KMS-11 (cell line): ENCODE measurements at regions not wholly inside any gene's neighbourhood (a gene's known extent, or its start where the extent isn't known, plus 50 kb on each side); places are given as distances from the start of the nearest gene placed in this dataset.

Experiments used
- H2AFZ ChIP-seq: fragments of 200-600 bp; sonication (generic); 2 replicates; pipeline ENCODE4 v1.6.1; 2016; ENCODE audit warnings: antibody characterized with exemption, mixed run types, low read depth
- H3K27ac ChIP-seq: fragments of 200-600 bp; sonication (generic); 2 replicates; pipeline ENCODE4 v1.6.1; 2016; ENCODE audit warnings: mild to moderate bottlenecking, mixed run types
- H3K27me3 ChIP-seq: fragments of 200-600 bp; sonication (generic); 2 replicates; pipeline ENCODE4 v1.6.1; 2017; ENCODE audit warnings: mild to moderate bottlenecking, low read depth, mixed run types, moderate library complexity; ENCODE audit not compliant: insufficient read depth
- H3K36me3 ChIP-seq: fragments of 200-600 bp; sonication (generic); 2 replicates; pipeline ENCODE4 v1.6.1; 2017; ENCODE audit warnings: mild to moderate bottlenecking, mixed run types; ENCODE audit not compliant: insufficient read depth
- H3K4me1 ChIP-seq: fragments of 200-600 bp; sonication (generic); 2 replicates; pipeline ENCODE4 v1.6.1; 2016; ENCODE audit warnings: mild to moderate bottlenecking, low read depth, mixed run types; ENCODE audit not compliant: poor library complexity, severe bottlenecking
- H3K4me2 ChIP-seq: fragments of 200-600 bp; sonication (generic); 2 replicates; pipeline ENCODE4 v1.7.0; 2016; ENCODE audit warnings: mild to moderate bottlenecking, mixed run types
- H3K4me3 ChIP-seq: fragments of 200-600 bp; sonication (generic); IDR thresholded peaks from 2 replicates; pipeline ENCODE4 v1.6.1; 2017; ENCODE audit warnings: low read depth, low read length, mixed read lengths; ENCODE audit not compliant: insufficient read depth
- H3K79me2 ChIP-seq: fragments of 200-600 bp; sonication (generic); 2 replicates; pipeline ENCODE4 v1.6.1; 2016; ENCODE audit warnings: low read depth, mixed run types; ENCODE audit not compliant: insufficient read depth
- H3K9ac ChIP-seq: fragments of 200-600 bp; sonication (generic); 2 replicates; pipeline ENCODE4 v1.6.1; 2016; ENCODE audit warnings: mild to moderate bottlenecking, mixed run types
- H4K20me1 ChIP-seq: fragments of 200-600 bp; sonication (generic); 2 replicates; pipeline ENCODE4 v1.6.1; 2016; ENCODE audit warnings: mild to moderate bottlenecking, mixed run types; ENCODE audit not compliant: insufficient read depth
- TF ChIP-seq, protein P1 (sequence below): fragments of 200-600 bp; sonication (generic); conservative IDR thresholded peaks from 2 replicates; pipeline ENCODE4 v1.6.1; 2017; ENCODE audit warnings: low read depth, mild to moderate bottlenecking, antibody characterized with exemption, low read length, moderate library complexity, mixed read lengths

GRCh38 chr21:16372586-16372985 is 642.8 kb downstream of the USP25 start:
- Histone ChIP-seq H3K79me2 (no peaks in the 10 kb centered on the region), H3K9ac (no peak overlapping the region), H3K4me2 (no peak overlapping the region), H3K27ac (no peak overlapping the region), H4K20me1 (no peaks in the 10 kb centered on the region), H3K27me3 (no peaks in the 10 kb centered on the region), H3K36me3 (no peaks in the 10 kb centered on the region), H3K4me3 (no peak overlapping the region), H2AFZ (no peak overlapping the region), H3K4me1 (no peaks in the 10 kb centered on the region)
- TF ChIP-seq, protein P1, sequence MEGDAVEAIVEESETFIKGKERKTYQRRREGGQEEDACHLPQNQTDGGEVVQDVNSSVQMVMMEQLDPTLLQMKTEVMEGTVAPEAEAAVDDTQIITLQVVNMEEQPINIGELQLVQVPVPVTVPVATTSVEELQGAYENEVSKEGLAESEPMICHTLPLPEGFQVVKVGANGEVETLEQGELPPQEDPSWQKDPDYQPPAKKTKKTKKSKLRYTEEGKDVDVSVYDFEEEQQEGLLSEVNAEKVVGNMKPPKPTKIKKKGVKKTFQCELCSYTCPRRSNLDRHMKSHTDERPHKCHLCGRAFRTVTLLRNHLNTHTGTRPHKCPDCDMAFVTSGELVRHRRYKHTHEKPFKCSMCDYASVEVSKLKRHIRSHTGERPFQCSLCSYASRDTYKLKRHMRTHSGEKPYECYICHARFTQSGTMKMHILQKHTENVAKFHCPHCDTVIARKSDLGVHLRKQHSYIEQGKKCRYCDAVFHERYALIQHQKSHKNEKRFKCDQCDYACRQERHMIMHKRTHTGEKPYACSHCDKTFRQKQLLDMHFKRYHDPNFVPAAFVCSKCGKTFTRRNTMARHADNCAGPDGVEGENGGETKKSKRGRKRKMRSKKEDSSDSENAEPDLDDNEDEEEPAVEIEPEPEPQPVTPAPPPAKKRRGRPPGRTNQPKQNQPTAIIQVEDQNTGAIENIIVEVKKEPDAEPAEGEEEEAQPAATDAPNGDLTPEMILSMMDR, result no peak

DNA sequence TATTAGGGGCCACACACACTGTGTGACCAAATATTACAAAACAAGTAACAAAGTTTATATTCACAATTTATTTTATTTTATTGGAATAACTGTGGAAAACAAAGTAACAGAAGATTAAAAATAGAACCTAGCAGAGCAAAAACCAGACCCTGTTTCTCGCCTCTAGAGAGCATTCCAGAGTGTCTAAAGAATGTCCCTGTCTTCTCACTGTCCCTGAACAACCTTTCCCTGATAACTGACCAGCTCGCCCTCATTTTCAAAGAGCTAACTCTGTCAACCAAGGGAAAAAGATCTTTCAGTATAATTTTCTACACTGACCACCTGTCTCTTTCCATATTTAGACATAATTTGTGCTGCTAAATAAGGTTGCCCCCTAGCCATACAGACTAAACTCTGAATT is 646.9 kb downstream of the USP25 start:
- Histone ChIP-seq H3K36me3 (no peaks in the 10 kb centered on the region), H3K27ac (no peak overlapping the region), H2AFZ (no peak overlapping the region), H3K4me3 (no peak overlapping the region), H3K9ac (no peak overlapping the region), H4K20me1 (no peaks in the 10 kb centered on the region), H3K4me2 (no peak overlapping the region), H3K79me2 (no peaks in the 10 kb centered on the region), H3K4me1 (no peaks in the 10 kb centered on the region), H3K27me3 (no peaks in the 10 kb centered on the region)
- TF ChIP-seq, protein P1, result no peak

- H3K4me2 ChIP-seq, result no peak overlapping the region
- H3K79me2 ChIP-seq, result no peaks in the 10 kb centered on the region
- no peak overlapping the region for H3K9ac ChIP-seq
- H2AFZ ChIP-seq, result no peak overlapping the region
- TF ChIP-seq, protein P1, result no peak
- H3K27ac ChIP-seq, result no peak overlapping the region
- no peaks in the 10 kb centered on the region for H3K27me3 ChIP-seq
- no peaks in the 10 kb centered on the region for H3K36me3 ChIP-seq
- no peaks in the 10 kb centered on the region for H4K20me1 ChIP-seq
- H3K4me3 ChIP-seq, result no peak overlapping the region
- H3K4me1 ChIP-seq, result no peaks in the 10 kb centered on the region
These were observed 647.4 kb downstream of the USP25 start for GRCh38 chr21:16377120-16377658.

- Histone ChIP-seq H3K79me2 (no peaks in the 10 kb centered on the region), H3K27me3 (no peaks in the 10 kb centered on the region), H3K9ac (no peak overlapping the region), H4K20me1 (no peaks in the 10 kb centered on the region), H3K36me3 (no peaks in the 10 kb centered on the region), H3K27ac (no peak overlapping the region), H3K4me2 (no peak overlapping the region), H3K4me1 (no peaks in the 10 kb centered on the region), H2AFZ (no peak overlapping the region), H3K4me3 (no peak overlapping the region)
- TF ChIP-seq, protein P1, result no peak
These were observed 648.1 kb downstream of the USP25 start for GRCh38 chr21:16377857-16378256.
